GM19240 (cell line): ENCODE measurements at regions not wholly inside any gene's neighbourhood (a gene's known extent, or its start where the extent isn't known, plus 50 kb on each side); places are given as distances from the start of the nearest gene placed in this dataset.

Experiments
- DNase-seq: peaks from one replicate; pipeline ENCODE4 v3.0.0; 2011; ENCODE audit warnings: low spot score; ENCODE audit not compliant: insufficient read length

DNA sequence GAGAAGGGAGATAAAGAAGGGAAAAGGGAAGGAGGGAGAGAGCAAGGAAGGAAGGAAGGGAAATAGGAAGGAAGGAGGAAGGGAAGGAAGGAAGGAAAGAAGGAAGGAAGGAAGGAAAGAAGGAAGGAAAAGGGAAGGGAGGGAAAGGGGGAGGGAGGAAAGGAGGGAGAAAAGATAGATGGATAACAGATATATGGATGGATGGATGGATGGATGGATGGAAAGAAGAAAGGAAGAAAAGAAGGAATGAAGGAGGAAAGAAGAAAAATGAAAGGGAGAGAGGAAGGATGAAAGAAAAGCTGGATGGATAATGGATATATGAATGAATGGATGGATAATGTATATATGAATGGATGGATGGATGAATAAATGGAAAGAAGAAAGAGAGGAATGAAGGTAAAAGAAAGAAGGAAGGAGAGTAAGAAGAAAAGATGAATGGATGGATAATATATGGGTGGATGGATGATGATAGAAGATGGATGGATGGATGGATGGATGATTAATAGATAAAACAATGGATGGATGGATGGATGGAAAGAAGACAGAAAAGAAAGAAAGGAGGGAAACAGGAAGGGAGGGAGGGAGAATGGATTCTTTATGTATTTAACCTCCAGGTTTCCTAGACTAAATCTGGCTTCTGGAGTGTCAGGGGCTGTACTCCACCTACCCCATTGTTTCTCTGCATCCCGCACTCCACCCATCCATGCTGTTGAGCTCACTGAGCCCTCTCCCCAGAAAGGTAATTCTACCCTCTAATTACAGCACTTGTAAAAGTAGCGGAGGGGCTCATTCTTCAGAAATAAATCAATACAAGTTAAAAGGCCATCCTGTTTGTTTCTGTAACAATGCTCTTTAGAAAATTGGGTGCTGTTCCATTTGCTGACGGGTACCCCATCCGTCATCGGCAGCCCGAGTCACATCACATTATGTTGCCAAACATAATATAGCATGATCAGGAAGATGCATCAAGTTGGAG, 506.1 kb downstream of the MIAT start:
- no peak for DNase-seq

DNA sequence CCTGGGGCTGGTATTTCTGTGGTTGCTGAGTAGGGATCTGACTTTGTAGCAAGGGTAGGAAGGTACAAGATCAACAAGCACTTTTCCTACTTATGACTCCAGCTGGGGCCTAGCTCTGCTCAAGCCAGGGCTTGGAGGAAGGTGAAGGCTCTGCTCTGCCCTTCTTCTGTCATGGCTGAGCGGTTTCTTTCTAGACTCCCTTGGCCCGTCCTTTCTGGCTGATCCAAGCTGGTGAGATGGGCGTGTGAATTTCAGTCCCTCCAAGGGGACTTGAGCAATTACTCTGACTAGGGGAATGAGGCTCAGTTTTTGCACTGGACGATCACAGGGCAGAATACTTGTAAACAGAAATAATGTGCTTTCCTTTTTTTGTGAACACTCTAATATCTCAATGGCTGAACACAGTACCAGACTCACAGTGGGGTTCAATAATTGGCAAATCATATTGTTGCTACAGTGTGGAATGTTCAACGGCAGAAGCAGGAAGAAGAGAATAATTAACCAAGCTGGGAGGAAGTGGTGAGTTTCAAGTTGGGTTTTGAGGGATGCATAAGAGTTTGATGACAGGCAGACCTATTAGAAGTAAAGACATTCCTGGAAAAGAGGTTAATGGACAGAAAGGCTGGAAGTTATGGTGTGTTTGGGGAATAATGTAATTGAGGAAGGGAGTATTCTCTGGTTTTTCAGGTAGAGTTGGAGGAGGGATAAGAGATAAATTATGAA, 507.6 kb downstream of the MIAT start:
- DNase-seq = no peak

DNA sequence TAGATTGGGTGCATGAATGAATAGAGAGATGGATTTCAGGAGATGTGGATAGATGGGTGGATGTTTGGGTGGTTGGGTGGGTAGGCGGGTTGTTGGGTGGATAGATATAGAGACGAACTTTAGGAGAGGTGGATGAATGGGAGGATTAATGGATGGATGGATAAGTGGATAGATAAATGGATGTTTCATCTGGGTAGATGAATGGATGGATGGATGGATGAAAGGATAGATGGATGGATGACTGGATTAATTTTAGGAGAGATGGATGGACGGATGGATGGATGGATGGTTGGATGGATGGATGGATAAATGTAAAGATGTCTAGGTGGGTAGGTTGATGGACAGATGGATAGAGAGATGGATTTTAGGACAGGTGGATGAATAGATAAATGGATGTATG, 511.3 kb downstream of the MIAT start:
- no peak for DNase-seq

DNA sequence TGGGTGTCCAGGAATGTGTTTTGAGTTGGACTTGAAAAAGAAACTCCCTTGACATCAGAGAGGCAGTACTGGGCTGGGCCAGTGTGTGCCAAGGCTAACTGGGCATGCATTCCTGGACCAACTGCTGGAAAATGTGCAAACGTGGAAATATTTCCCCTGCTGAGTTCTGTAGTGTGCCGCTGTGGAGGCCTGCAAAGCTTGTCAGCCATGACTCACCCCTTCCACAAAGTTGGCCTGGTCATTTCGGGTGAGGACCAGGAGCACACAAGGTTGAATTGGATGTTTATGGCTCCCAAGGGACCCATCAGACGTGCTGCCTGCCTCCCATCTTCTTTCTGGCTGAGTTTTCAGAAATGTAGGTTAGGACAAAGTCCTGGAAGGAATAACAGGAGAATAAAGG, 513.1 kb downstream of the MIAT start:
- no peak for DNase-seq

DNA sequence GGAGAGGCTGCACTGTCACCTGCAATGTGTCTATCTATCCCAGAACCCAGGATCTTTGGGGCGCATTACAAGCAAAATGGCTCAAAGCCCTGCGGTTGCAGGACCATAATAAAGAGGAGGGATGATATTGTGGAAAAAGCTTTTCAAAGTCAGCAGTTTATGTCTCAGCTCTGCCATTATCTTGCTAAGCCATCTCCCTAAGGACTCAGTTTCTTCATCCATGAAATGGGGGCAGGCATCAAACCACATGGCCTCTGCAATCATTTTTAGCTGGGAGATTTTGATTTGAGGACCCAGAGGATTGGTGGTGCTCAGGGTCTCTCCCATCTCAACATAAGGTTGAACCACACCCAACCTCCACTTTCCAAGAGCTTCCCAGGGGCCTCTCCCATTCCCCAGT, 513.8 kb downstream of the MIAT start:
- no peak for DNase-seq

DNA sequence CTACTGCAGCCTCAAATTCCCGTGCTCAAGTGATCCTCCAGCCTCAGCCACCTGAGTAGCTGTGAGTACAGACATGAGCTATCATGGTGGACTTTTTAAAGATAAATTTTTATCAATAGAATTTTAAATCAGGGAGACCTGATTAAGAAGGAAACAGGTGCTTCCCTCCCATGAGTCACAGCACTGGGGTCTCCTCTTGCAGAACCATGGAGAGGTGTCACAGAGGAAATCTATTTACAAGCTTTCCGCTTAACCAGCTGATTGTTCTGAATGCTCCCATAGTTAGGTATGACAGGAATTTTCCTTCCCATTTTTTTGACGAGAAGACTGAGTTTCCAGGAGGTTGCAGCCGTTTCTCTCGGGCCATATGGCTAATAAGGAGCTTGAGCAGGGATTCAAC, 516.1 kb downstream of the MIAT start:
- DNase-seq = no peak

DNA sequence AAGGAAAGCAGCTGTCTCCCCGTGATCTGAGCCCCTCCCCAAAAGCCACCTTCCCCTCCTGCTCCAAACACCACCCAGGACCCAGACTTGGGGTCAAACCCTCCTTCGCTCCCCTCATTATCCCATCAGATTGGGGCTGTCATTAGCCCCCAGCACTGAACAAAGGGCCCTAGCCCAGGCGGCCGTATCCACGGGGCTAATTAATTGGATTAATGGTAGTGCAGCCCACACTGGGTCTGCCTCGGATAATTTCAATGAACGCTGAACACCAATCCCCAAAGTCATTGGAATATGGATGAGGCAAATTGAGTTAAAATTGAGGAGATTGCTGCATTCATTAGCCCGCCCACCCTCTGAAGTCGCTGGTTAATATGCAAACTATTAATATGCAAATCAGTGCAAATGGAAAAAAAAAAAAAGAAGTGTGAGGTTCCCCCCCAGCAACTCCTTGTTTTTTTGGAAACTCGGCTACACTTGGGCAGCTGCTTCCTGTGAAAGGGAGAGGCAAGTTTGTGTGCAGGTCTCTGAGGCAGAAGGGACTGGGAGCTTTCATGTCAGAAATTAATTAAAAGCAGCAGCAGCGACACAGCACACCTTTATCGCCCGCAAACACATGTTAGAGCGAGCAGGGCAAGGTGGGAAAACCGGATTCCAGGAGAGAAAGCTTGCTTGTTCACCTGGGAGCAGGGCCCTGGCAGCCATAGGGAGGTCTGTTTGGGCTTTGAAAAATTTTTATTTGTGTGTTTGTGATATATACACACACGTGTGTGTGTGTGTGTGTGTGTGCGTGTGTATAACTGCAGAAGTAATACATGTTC, 517.8 kb downstream of the MIAT start:
- no peak for DNase-seq

DNA sequence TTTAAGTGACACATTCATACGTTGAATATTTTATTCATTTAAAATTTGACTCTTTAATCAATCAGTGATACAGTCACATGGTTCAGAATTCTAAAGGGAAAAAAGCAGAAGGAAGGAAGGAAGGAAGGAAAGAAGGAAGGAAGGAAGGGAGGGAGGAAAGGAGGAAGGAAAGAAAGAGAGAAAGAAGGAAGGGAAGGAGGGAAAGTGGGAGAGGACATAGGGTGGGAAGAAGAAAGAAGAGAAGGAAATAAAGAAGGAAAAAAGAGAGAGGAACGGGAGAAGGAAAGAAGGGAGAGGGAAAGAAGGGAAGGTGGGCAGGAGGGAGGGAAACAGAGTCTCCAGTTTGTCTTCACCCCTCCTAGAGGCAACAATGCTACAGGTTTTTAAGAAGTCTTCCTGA, 518.6 kb downstream of the MIAT start:
- DNase-seq = no peak

DNA sequence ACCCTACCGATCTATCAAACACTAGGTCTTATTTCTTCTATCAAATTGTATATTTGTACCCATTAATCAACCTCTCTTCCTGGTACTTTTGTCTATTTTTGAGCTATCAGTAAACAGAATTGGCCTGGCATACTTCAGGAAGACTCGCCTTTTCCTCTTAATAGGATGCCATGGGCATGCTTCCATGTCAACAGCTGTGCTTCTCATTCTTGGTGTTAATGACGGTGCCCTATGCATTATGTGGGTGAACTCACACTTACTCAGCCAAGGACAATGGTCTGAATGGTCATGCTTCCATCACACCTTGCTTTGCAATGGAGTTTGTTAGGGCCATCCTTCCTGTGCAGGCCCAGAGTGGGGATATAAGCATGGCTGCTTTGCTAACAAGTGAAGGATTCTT, 521.8 kb downstream of the MIAT start:
- DNase-seq = no peak

DNA sequence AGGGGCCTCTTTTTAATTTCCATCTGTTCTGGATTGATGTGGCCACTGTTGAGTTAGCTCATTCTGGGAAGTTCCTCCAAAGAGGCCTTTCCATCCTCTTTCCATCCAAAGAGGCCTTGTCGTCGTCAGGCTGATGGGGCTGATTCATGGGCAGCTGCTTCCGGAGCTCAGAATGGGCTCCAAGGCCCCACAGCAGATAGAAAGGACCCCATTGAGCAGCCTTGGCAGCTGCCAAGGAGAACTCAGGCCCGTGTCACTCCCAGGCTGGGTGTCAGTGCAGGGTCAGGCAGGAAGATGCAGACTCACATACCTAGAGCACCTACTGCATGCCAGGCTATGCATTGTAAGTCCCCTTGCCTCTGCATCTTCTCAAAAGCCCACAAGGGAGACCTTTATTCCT, 524.1 kb downstream of the MIAT start:
- no peak for DNase-seq

DNA sequence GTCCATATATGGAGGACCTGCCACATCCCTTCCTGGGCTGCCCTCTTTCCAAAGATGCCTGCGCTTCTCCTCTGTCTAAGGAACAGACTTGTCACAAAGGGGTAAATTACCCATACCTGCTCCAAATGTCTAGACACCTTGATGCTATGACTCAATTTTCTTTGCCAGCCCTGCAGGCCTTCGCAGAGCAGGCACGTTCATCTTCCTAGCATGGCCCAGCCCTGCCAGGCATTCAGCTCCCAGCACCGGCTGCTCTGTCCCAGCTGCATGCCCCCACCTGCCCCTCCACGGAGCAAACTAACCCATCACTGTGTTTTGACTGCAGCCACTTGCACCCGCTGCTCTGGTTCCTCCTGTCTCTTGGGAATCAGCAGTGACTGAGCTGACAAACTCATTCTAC, 526.1 kb downstream of the MIAT start:
- DNase-seq = no peak

DNA sequence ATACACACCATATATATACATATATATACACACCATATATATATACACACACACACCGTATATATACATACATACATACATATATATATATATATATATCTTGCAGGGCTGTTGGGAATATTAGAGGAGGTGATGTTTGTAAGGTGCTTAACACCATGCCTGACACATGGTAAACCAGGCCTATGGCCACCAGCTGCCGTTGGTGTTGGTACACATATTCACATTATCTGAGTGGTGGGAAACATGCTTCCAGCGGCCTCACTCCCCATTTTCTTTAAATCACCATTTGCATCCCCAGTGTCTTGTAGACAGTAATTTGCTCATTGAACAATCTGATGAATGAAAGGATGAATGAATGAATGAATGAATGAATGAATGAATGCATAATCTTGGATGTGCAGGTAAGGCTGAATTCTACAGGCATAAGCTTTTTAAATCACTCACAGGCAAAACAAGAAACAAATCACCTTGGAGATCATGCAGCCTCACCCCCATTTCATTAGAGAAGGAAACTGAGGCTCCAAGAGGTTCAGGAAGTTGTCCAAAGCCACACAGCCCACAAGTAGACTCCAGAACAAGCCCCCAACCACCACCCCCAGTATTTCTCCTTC, 527.8 kb downstream of the MIAT start:
- DNase-seq = no peak

DNA sequence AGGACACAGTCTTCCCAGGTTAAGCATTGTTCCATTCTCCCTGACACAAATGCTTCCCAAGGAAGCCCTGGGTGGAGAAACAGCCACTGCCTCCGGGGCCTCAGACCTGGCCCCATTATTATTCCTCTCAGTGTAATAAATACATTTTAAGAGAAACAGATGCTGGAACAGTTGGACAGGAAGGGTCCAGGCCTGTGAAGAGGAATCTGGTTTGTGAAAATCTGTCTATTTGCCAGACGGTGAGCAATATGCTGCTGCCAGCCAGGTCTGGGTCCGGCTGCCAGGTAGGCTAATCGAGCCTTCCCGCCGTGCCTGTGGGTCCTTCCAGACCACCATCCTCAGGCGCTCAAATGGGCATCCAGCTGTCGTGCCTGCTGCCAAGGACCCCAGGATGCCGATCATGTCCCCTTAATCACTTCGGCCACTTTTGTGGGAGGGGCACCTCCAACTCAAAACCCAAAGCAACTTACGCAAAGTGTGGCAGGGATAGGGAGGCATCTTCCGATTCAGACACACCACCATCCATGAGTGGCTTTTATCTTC, 528.4 kb downstream of the MIAT start:
- DNase-seq = no peak

DNA sequence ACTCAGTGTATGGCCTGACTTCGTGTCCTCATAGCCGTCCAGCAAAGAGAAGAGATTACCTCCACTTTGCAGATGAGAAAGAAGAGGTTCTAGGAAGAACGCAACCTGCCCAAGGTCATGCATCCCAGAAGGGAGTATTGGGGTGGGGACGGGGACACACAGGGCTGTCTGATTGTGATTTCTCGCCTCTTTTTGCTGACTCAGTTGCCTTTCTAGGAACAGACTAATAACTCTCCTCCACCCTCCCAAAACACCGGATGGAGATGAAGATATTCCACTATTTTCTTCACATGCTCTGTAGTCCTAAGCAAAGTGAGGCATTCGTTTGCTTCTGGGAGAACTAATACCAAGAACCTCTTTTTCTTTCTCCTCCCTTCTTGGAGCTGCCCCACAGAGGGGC, 529.3 kb downstream of the MIAT start:
- DNase-seq = no peak

DNA sequence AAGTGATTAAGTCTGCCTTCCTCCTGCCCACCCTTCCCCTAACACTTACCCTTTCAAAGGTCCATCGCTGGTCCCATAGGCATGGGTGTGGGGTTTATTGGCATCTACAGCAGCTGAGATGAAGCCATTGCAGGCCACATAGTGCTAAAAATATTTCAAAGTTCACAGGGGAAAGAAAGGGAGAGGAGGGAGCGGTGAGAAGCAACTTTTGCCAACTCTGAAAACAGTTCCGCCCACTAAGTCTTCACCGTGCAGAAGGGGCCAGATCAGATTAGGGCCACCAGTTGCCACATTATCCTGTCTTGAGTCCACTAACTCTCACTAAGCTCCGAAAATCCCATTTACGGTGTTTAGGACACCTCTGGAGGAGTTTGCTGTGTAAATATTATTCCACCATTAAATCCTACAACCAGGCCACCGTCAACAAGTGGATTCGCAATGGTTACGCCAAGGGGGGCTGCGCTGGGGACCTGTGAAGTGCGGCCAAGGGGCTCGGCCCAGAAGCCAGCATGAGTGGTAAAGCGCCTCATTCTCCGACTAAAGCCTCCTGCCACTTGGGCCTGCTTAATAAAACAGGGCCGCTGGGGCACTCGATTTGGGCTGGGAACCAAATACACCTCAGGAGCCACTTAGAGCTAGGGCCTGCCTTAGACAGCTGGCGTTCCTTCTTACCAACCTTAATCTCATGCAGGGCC, 534.9 kb downstream of the MIAT start:
- DNase-seq = no peak

DNA sequence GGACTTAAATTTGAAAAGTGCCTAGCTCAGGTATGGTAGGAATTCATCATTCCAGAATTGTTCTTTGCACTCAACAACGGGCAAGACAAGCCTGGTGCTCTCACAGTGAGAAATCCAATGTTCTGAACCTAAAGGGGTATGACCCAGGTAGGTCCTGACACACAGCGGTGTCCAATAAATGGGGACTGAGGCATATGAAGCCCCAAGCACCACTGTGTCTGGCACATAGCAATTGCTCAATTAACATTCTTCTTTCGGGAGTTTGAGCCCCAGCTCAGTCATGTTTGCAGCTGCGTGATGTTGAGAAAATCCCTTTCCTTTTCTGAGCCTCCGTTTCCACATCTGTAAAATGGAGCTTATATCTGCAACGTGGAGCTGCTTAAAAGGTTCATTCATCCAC, 535.8 kb downstream of the MIAT start:
- DNase-seq = no peak

DNA sequence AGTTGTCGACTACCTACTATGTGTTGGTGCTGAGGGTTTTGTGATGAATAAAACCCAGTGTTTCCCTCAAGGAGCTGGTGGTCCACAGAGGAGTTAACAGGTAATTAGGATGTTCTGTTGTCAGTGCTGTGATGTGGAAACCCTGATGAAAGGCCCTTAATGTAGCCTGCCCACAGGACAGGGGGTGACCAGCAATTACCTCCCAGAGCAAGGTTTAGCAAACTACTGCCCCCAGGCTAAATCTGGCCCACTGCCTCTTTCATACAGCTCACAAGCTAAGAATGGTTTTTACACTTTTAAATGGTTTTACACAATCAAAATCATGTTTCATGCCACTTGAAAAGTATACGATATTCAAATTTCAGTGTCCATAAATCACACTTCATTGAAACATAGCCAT, 536.2 kb downstream of the MIAT start:
- no peak for DNase-seq

DNA sequence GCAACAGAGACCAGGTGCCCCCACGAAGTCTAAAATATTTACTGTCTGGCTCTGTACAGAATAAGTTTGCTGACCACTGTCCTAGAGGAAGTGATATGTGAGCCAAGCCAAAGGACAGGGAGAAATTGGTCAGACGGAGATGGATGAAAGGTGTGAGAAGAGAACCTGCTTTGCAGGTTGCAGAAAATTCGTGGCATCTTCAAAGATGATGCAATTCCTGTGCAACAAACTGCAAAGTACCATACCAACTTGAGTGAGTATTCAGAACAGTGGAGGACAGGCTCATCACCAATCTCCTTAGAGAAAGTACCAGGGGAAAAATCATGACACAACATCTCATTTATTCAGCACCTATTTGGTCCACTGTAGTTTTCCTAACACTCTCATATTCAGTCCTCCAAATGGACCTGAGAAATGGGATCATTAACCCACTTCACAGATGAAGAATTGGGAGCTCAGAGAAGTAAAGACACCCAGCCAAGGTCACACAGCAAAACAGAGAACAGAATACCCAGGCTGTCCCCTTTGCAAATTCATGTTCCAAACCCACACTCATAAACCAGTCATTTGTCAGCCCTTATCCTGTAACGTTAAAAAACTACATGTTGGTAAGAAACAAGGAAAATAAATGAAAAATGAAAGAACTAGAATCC, 536.8 kb downstream of the MIAT start:
- DNase-seq = no peak

DNA sequence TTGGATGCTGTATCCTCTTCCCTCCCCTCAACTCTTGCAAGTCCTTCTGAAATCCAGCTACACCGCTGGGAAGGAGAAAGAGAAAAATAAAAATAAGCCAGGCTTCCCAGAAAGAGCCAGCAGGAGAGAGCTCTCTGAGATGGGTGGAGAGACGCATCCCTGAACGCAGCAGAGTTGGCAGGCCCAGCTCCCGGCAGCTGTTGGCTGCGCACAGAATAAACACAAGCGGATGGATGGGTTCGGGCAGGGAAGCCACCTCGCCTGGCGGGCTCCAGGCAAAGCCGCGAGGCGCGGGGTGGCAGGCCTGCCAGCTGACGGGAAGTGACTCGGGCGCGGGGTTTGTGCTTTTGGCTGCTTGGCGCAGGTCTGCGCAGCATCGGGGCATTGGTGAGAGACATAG, 537.7 kb downstream of the MIAT start:
- DNase-seq = no peak

DNA sequence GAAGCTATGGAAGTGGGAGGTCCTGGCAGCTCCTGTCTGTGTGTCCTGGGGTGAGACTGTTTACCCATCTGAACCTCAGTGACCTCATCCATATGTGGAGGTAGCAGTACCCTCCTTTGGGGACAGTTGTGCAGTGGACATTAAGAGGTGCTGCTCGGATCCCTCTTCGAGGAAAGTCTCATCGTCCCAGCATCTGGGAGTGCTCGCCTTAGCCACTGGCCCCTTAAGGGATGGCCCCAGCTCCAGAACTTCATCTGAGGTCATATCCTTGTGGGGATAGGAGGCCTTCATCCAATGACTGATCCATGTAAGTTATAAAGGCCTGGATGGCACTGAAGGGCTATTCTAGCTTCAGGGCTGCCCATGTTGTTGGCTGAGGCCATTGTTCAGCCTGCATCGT, 538.1 kb downstream of the MIAT start:
- DNase-seq = no peak
